ENCODE measurements at regions not wholly inside any gene's neighbourhood (a gene's known extent, or its start where the extent isn't known, plus 50 kb on each side); places are given as distances from the start of the nearest gene placed in this dataset.

DNA sequence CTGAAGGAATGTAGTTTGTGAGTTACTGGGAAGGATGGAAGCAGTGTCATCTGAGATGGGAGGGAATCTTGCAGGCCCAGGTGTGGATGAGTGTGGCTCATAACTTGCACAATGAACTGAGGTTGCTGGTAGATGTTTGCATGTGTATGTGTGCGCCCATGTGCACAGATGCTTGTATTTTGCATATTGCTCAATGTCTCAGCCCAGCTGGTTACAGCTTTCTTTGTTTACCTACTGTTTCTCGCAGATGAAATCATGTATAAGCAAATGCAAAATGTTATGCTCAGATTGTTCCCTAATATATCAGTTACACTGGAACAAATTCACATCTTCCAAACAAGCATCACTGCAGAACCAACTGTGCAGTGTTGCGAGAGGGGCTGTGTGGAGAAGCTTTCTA is 452.2 kb upstream of the EEF2KMT start:
- H3K9me3 ChIP-seq, result no peaks in the 10 kb centered on the region
- no peaks in the 10 kb centered on the region for H3K27me3 ChIP-seq (replicated peaks; ENCODE audit: insufficient read depth)
- H3K4me3 ChIP-seq, result no peak overlapping the region
- TF ChIP-seq, protein P1, sequence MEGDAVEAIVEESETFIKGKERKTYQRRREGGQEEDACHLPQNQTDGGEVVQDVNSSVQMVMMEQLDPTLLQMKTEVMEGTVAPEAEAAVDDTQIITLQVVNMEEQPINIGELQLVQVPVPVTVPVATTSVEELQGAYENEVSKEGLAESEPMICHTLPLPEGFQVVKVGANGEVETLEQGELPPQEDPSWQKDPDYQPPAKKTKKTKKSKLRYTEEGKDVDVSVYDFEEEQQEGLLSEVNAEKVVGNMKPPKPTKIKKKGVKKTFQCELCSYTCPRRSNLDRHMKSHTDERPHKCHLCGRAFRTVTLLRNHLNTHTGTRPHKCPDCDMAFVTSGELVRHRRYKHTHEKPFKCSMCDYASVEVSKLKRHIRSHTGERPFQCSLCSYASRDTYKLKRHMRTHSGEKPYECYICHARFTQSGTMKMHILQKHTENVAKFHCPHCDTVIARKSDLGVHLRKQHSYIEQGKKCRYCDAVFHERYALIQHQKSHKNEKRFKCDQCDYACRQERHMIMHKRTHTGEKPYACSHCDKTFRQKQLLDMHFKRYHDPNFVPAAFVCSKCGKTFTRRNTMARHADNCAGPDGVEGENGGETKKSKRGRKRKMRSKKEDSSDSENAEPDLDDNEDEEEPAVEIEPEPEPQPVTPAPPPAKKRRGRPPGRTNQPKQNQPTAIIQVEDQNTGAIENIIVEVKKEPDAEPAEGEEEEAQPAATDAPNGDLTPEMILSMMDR (IDR thresholded peaks at IDR 0.05), result no peak
- no peak overlapping the region for H3K27ac ChIP-seq
- ATAC-seq (ENCODE audit: insufficient number of reproducible peaks, low FRiP score, low read depth) (no peak), DNase-seq (ENCODE audit: low spot score) (no peak)
- H3K36me3 ChIP-seq, result no peaks in the 10 kb centered on the region
- no peaks in the 10 kb centered on the region for H3K4me1 ChIP-seq (ENCODE audit: control insufficient read depth in 1 of 2, low read depth in 2 of 2)

DNA sequence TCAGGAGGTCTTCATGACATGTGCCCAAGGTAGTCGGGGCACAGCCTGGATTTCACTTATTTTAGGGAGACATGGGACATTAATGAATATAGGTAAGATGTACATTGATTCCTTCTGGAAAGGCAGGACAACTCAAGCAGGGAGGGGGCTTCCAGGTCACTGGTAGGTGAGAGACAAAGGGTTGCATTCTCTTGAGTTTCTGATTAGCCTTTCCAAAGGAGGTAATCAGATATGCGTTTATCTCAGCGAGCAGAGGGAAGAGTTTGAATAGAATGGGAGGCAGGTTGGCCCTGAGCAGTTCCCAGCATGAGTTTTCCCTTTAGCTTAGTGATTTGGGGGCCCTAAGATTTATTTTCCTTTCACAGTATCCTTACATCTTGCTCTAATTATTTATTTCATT is 443.8 kb upstream of the EEF2KMT start:
- Histone ChIP-seq H3K9me3 (no peaks in the 10 kb centered on the region), H3K4me3 (no peak overlapping the region), H3K4me1 (ENCODE audit: control insufficient read depth in 1 of 2, low read depth in 2 of 2) (no peaks in the 10 kb centered on the region), H3K27me3 (replicated peaks; ENCODE audit: insufficient read depth) (no peaks in the 10 kb centered on the region), H3K36me3 (no peaks in the 10 kb centered on the region), H3K27ac (no peak overlapping the region)
- DNase-seq (ENCODE audit: low spot score), result no peak
- no peak for ATAC-seq (ENCODE audit: insufficient number of reproducible peaks, low FRiP score, low read depth)
- TF ChIP-seq, protein P1 (IDR thresholded peaks at IDR 0.05), result no peak

DNA sequence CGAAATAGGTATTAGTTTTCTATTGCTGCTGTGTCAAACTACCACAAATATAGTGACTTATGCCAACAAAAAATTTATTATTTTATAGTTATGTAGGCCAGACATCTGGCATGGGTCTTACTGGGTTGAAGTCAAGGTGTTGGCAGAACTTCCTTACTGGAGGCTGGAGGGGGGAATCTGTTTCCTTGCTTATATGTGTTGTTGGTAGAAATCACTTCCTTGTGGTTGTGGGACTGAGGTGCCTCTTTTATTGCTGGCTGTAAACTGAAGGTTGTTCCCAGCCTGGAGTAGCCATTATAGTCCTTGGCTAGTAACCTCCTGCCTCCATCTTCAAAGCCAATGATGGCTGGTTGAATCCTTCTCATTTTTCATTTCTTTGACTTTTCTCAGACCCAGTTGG is 439.8 kb upstream of the EEF2KMT start:
- Histone ChIP-seq H3K4me3 (no peak overlapping the region), H3K27me3 (replicated peaks; ENCODE audit: insufficient read depth) (no peaks in the 10 kb centered on the region), H3K4me1 (ENCODE audit: control insufficient read depth in 1 of 2, low read depth in 2 of 2) (no peaks in the 10 kb centered on the region), H3K36me3 (no peaks in the 10 kb centered on the region), H3K27ac (no peak overlapping the region), H3K9me3 (no peaks in the 10 kb centered on the region)
- DNase-seq (ENCODE audit: low spot score) (no peak), ATAC-seq (ENCODE audit: insufficient number of reproducible peaks, low FRiP score, low read depth) (no peak)
- TF ChIP-seq, protein P1 (IDR thresholded peaks at IDR 0.05), result no peak

DNA sequence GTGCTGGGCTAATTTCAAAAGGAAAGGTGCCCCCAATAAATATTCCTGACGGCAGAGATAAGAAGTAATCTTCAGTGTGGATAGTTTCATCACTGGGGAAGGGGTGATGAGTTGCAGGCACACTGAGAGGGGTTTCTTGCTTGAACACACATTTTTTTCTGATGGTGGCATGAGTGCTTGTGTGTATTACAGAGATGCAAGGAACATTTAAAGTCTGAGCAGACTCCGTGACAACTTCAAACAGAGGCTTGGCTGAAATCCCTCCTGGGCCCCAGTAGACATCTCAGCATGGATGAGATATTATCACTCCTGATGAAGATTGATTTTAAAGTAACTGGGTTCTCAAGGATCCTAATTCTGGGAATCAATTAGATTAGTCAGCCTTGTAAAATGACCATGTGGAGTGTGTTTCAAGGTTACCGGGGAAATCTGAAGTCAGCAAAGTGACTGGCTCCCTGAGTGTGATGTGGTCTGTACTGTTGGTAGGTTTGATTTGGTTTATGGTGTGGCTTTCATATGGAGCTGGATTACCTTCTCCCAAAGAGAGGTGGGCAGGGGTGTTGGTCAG is 435.8 kb upstream of the EEF2KMT start:
- no peaks in the 10 kb centered on the region for H3K27me3 ChIP-seq (replicated peaks; ENCODE audit: insufficient read depth)
- H3K9me3 ChIP-seq, result no peaks in the 10 kb centered on the region

DNA sequence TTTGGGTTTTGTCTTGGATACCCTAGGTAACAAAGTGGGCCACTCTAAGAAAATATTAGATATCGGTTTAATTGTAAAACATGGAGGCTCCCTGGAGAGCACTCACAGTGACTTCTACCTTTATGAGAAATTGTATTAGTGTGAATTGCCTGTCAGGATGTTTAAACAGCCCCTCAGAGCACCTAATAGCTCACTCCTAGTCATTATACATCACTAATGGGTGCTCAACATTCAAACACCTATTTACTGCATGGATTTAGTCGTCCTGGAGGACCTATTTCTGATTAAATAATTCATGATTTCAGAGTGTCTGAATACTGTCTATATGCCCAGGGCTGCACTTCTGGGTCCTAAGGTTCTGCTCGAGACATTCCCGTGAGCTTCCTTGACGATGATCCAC is 430.2 kb upstream of the EEF2KMT start:
- no peak for DNase-seq (ENCODE audit: low spot score)
- Histone ChIP-seq H3K4me1 (ENCODE audit: control insufficient read depth in 1 of 2, low read depth in 2 of 2) (no peaks in the 10 kb centered on the region), H3K36me3 (no peaks in the 10 kb centered on the region), H3K9me3 (no peaks in the 10 kb centered on the region), H3K27ac (no peak overlapping the region), H3K4me3 (no peak overlapping the region), H3K27me3 (replicated peaks; ENCODE audit: insufficient read depth) (no peaks in the 10 kb centered on the region)
- TF ChIP-seq, protein P1 (IDR thresholded peaks at IDR 0.05), result no peak
- ATAC-seq (ENCODE audit: insufficient number of reproducible peaks, low FRiP score, low read depth), result no peak

More for the DNA sequence above, 435.8 kb upstream of the EEF2KMT start:
- DNase-seq (ENCODE audit: low spot score) (no peak), ATAC-seq (ENCODE audit: insufficient number of reproducible peaks, low FRiP score, low read depth) (no peak)
- TF ChIP-seq, protein P1 (IDR thresholded peaks at IDR 0.05), result no peak
- Histone ChIP-seq H3K27ac (no peak overlapping the region), H3K4me1 (ENCODE audit: control insufficient read depth in 1 of 2, low read depth in 2 of 2) (no peaks in the 10 kb centered on the region), H3K36me3 (no peaks in the 10 kb centered on the region), H3K4me3 (no peak overlapping the region)

All from thoracic aorta (tissue), 2 donors.